Esophagus muscularis mucosa (tissue), 3 donors: ENCODE measurements at regions not wholly inside any gene's neighbourhood (a gene's known extent, or its start where the extent isn't known, plus 50 kb on each side); places are given as distances from the start of the nearest gene placed in this dataset.

Experiments used
- POLR2AphosphoS5 ChIP-seq, 2 donors: sonication (generic); formaldehyde crosslinking; IDR thresholded peaks; one replicate each; pipeline ENCODE4 v1.6.1; 2017; ENCODE audit warnings: antibody characterized with exemption in 2 of 2
- TF ChIP-seq, protein P1 (sequence below), 3 experiments: fragments of 200-600 bp in 2 of 3; fragments of 450-650 bp in 1 of 3; sonication (generic) in 2 of 3; IDR thresholded peaks; one replicate each; pipeline ENCODE4 v1.5.1; 2017 to 2019; ENCODE audit warnings: antibody characterized with exemption in 3 of 3, mild to moderate bottlenecking in 2 of 3, moderate library complexity in 1 of 3

DNA sequence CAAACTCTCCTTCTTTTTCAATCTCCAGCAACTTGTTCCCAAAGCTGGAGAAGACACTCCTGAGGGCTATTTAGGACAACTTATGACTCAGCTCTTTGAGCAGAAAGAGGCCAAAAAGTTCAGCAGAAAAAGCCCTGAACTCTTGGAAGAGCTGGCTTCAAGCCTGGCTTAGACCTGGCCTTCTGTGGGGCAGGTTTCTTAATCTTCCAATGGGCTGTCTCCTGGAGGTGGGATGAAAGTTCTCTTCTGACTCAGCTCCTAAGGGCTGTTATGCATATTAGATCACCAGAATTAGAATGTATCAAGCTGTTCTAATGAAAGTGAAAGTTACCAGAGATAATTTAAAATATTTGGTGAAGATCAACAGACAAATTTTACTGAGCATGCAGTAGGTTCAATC, 129.4 kb downstream of the RAD51AP2 start:
- no peak for TF ChIP-seq POLR2AphosphoS5 (IDR thresholded peaks at IDR 0.05)
- TF ChIP-seq, protein P1, sequence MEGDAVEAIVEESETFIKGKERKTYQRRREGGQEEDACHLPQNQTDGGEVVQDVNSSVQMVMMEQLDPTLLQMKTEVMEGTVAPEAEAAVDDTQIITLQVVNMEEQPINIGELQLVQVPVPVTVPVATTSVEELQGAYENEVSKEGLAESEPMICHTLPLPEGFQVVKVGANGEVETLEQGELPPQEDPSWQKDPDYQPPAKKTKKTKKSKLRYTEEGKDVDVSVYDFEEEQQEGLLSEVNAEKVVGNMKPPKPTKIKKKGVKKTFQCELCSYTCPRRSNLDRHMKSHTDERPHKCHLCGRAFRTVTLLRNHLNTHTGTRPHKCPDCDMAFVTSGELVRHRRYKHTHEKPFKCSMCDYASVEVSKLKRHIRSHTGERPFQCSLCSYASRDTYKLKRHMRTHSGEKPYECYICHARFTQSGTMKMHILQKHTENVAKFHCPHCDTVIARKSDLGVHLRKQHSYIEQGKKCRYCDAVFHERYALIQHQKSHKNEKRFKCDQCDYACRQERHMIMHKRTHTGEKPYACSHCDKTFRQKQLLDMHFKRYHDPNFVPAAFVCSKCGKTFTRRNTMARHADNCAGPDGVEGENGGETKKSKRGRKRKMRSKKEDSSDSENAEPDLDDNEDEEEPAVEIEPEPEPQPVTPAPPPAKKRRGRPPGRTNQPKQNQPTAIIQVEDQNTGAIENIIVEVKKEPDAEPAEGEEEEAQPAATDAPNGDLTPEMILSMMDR (IDR thresholded peaks at IDR 0.05), result no peak
